Neural progenitor cell (in vitro differentiated cells): ENCODE measurements at regions not wholly inside any gene's neighbourhood (a gene's known extent, or its start where the extent isn't known, plus 50 kb on each side); places are given as distances from the start of the nearest gene placed in this dataset.

Experiments used
- DNase-seq: peaks from one replicate; pipeline ENCODE4 v3.0.0-alpha.2; 2016; ENCODE audit warnings: low spot score
- H2AFZ ChIP-seq: fragments of 200-600 bp; sonication (generic); replicated peaks from 2 replicates; pipeline ENCODE4 v1.6.1; 2016; ENCODE audit warnings: antibody characterized with exemption
- H3F3A ChIP-seq: fragments of 200-600 bp; sonication (generic); 2 replicates; pipeline ENCODE4 v1.6.1; 2016; ENCODE audit warnings: antibody characterized with exemption, low read depth
- H3K27ac ChIP-seq: fragments of 200-600 bp; sonication (generic); 2 replicates; pipeline ENCODE4 v1.5.1; 2016; ENCODE audit warnings: mild to moderate bottlenecking
- H3K27me3 ChIP-seq: fragments of 200-600 bp; sonication (generic); 2 replicates; pipeline ENCODE4 v1.6.1; 2016; ENCODE audit warnings: mild to moderate bottlenecking, moderate library complexity
- H3K36me3 ChIP-seq: fragments of 200-600 bp; sonication (generic); 2 replicates; pipeline ENCODE4 v1.5.1; 2016
- H3K4me1 ChIP-seq: fragments of 200-600 bp; sonication (generic); 2 replicates; pipeline ENCODE4 v1.6.1; 2016; ENCODE audit warnings: mixed run types
- H3K4me2 ChIP-seq: fragments of 200-600 bp; sonication (generic); 2 replicates; pipeline ENCODE4 v1.6.1; 2016
- H3K4me3 ChIP-seq: fragments of 200-600 bp; sonication (generic); 2 replicates; pipeline ENCODE4 v1.5.1; 2016
- H3K79me2 ChIP-seq: fragments of 200-600 bp; sonication (generic); 2 replicates; pipeline ENCODE4 v1.6.1; 2016; ENCODE audit warnings: low read depth
- H3K9ac ChIP-seq: fragments of 200-600 bp; sonication (generic); 2 replicates; pipeline ENCODE4 v1.6.1; 2016
- H3K9me3 ChIP-seq: fragments of 200-600 bp; sonication (generic); 2 replicates; pipeline ENCODE4 v1.5.1; 2016; ENCODE audit warnings: low read depth
- H4K20me1 ChIP-seq: fragments of 200-600 bp; sonication (generic); 2 replicates; pipeline ENCODE4 v1.6.1; 2016; ENCODE audit warnings: low read depth
- H3K27ac Mint-ChIP-seq: 3 replicates; pipeline ENCODE4 v1.8.0; 2021; ENCODE audit warnings: mixed read lengths
- H3K27me3 Mint-ChIP-seq: 2 replicates; pipeline ENCODE4 v1.8.0; 2022; ENCODE audit warnings: low read depth, mild to moderate bottlenecking, inconsistent platforms, moderate library complexity, mixed read lengths; ENCODE audit not compliant: insufficient read depth
- H3K36me3 Mint-ChIP-seq: 3 replicates; pipeline ENCODE4 v1.8.0; 2021; ENCODE audit warnings: mixed read lengths
- H3K4me1 Mint-ChIP-seq: 3 replicates; pipeline ENCODE4 v1.8.0; 2021; ENCODE audit warnings: mixed read lengths
- H3K4me3 Mint-ChIP-seq: 3 replicates; pipeline ENCODE4 v1.8.0; 2021; ENCODE audit warnings: mild to moderate bottlenecking, moderate library complexity, mixed read lengths
- H3K9me3 Mint-ChIP-seq: 3 replicates; pipeline ENCODE4 v1.8.0; 2020; ENCODE audit warnings: mixed read lengths
- EZH2 ChIP-seq: fragments of 200-600 bp; sonication (generic); IDR thresholded peaks from 2 replicates; pipeline ENCODE4 v1.6.1; 2017; ENCODE audit warnings: antibody characterized with exemption, mild to moderate bottlenecking, moderate library complexity
- EZH2phosphoT487 ChIP-seq: fragments of 200-600 bp; sonication (generic); IDR thresholded peaks from 2 replicates; pipeline ENCODE4 v1.6.1; 2017; ENCODE audit warnings: antibody characterized with exemption
- TF ChIP-seq, protein P1 (sequence below): fragments of 200-600 bp; sonication (generic); IDR thresholded peaks from 2 replicates; pipeline ENCODE4 v1.5.1; 2017; ENCODE audit warnings: antibody characterized with exemption, mild to moderate bottlenecking

DNA sequence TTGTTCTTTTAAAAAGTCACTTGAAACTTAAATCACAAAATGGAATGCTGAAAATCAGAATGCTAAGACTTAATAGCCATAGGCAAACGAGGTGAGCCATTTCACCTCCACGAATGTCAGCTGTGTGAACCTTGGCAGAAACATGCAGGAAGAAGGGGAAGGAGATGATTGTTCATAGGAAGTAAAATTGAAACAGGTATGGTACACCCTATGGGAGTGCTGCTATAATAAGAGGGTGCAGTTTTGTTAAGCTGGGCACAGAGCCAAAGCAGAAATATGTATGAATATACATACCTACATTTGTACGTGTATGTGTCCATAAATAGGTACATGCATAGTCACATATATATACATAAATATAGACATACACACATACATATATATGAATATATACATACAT, 51.0 kb upstream of the SPINK5 start:
- no peak for DNase-seq
- Histone ChIP-seq H3K79me2 (no peaks in the 10 kb centered on the region), H3K4me1 (no peaks in the 10 kb centered on the region), H3K36me3 (no peaks in the 10 kb centered on the region), H2AFZ (no peak overlapping the region), H3F3A (no peaks in the 10 kb centered on the region), H3K27ac (no peak overlapping the region), H4K20me1 (no peaks in the 10 kb centered on the region), H3K9ac (no peak overlapping the region), H3K4me2 (no peak overlapping the region), H3K9me3 (no peaks in the 10 kb centered on the region), H3K4me3 (no peak overlapping the region), H3K27me3 (no peaks in the 10 kb centered on the region)
- Mint-ChIP-seq H3K4me1 (peaks cover 3% of the 10 kb centered on the region), H3K9me3 (no peaks in the 10 kb centered on the region), H3K27ac (no peak overlapping the region), H3K4me3 (no peak overlapping the region), H3K36me3 (no peaks in the 10 kb centered on the region), H3K27me3 (no peaks in the 10 kb centered on the region)
- TF ChIP-seq EZH2 (no peak), EZH2phosphoT487 (no peak)
- TF ChIP-seq, protein P1, sequence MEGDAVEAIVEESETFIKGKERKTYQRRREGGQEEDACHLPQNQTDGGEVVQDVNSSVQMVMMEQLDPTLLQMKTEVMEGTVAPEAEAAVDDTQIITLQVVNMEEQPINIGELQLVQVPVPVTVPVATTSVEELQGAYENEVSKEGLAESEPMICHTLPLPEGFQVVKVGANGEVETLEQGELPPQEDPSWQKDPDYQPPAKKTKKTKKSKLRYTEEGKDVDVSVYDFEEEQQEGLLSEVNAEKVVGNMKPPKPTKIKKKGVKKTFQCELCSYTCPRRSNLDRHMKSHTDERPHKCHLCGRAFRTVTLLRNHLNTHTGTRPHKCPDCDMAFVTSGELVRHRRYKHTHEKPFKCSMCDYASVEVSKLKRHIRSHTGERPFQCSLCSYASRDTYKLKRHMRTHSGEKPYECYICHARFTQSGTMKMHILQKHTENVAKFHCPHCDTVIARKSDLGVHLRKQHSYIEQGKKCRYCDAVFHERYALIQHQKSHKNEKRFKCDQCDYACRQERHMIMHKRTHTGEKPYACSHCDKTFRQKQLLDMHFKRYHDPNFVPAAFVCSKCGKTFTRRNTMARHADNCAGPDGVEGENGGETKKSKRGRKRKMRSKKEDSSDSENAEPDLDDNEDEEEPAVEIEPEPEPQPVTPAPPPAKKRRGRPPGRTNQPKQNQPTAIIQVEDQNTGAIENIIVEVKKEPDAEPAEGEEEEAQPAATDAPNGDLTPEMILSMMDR: no peak

DNA sequence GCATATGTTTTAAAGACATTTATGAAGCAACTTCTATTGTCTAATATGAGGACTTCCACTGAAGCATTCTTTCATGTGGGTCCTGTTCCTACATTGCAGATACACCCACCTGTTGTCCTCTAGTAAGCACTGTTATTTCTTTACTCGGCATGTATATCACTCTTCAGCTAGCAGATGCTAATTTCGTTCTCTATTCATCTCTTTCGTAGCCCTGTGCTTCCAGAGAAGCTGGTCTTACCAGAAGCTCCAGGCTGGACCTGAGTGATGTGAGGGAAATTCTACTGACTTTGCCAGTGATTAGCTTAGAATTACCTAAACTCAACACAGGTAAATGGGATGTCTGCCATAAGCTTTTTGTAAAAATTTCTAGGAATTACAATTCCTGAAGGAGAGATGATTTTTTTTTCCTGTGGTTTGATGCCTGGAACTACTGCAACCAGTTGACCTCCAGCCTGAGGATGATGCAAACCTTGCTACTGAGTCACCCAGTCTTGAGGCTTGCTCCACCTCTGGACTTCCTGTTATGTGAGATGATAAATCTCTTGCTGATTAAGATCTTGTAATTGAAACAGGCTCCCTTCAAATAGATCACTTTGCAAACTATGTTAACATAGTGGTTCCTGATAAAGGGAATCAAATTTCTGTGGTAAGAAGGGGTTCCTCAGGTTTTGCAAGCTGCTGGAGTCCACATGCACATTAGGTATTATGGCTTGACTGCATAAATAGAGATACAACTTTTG, 52.2 kb upstream of the SPINK5 start:
- Histone ChIP-seq H3K79me2 (no peaks in the 10 kb centered on the region), H3K27ac (no peak overlapping the region), H4K20me1 (no peaks in the 10 kb centered on the region), H3K27me3 (no peaks in the 10 kb centered on the region), H2AFZ (no peak overlapping the region), H3K4me3 (no peak overlapping the region), H3K9me3 (no peaks in the 10 kb centered on the region), H3K9ac (no peak overlapping the region), H3K4me1 (no peaks in the 10 kb centered on the region), H3K4me2 (no peak overlapping the region), H3F3A (no peaks in the 10 kb centered on the region), H3K36me3 (peaks cover 4% of the 10 kb centered on the region)
- Mint-ChIP-seq H3K4me3 (no peak overlapping the region), H3K27ac (no peak overlapping the region), H3K4me1 (no peaks in the 10 kb centered on the region), H3K9me3 (no peaks in the 10 kb centered on the region), H3K36me3 (no peaks in the 10 kb centered on the region), H3K27me3 (no peaks in the 10 kb centered on the region)
- DNase-seq: no peak
- TF ChIP-seq EZH2 (no peak), EZH2phosphoT487 (no peak)
- TF ChIP-seq, protein P1: no peak

DNA sequence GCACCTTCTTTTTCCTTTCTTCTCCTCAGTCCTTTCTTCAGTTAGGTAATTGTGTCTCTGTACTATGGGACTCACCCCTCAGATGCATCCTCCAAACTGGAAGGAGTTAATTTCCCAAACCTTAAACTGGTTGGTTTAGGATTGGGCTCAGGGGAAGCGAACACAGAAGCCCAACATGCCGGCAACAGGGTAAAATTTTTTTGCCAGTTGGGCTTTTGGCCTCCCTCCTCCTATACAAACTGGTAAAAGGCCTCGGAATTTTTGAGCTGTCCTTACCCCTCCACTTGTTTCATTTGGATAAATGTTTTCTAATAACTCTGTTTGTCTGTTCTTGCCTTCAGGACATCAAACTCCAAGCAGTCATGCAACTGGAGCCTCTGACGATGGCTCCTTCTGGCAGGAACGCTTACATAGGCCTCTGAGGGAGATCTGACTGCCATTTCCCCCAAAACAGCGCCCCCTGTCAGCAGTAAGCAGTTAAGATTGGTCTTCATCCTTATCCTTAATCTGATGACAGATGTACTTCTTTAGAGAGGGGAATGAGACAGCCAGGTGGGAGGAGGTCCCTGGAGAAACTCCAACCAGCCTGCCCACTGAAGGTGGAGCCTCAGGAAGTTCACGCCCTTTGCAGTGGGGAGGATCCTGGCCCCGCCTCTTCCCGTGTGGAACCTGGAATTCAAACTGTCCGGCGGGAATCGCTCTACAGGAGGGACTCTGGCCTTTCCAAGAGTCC, 57.8 kb upstream of the SPINK5 start:
- no peak for TF ChIP-seq EZH2
- no peak for TF ChIP-seq EZH2phosphoT487
- TF ChIP-seq, protein P1: peak; percentile 54
- Histone ChIP-seq H2AFZ (no peak overlapping the region), H3K79me2 (no peaks in the 10 kb centered on the region), H3F3A (no peaks in the 10 kb centered on the region), H3K9me3 (peaks cover 8% of the 10 kb centered on the region), H3K27me3 (no peaks in the 10 kb centered on the region), H3K27ac (no peak overlapping the region), H4K20me1 (no peaks in the 10 kb centered on the region), H3K9ac (no peak overlapping the region), H3K36me3 (peaks cover 9% of the 10 kb centered on the region), H3K4me2 (no peak overlapping the region), H3K4me3 (no peak overlapping the region), H3K4me1 (no peaks in the 10 kb centered on the region)
- H3K36me3 Mint-ChIP-seq: no peaks in the 10 kb centered on the region
- DNase-seq: peak; percentile 60
- no peaks in the 10 kb centered on the region for H3K27me3 Mint-ChIP-seq
- H3K9me3 Mint-ChIP-seq: peaks cover 15% of the 10 kb centered on the region
- no peaks in the 10 kb centered on the region for H3K4me1 Mint-ChIP-seq
- no peak overlapping the region for H3K27ac Mint-ChIP-seq
- H3K4me3 Mint-ChIP-seq: no peak overlapping the region
